Left renal pelvis (tissue), 4 donors: ENCODE measurements at regions not wholly inside any gene's neighbourhood (a gene's known extent, or its start where the extent isn't known, plus 50 kb on each side); places are given as distances from the start of the nearest gene placed in this dataset.
"Not testable (repeated sequence)": the region's sequence is repeated elsewhere in the genome, so short reads cannot be mapped to it uniquely, and the experiment has no call there.

Experiments used
- DNase-seq, 4 donors: peaks; one replicate each; pipeline ENCODE4 v3.0.0-alpha.2; 2013; ENCODE audit warnings: low read depth in 4 of 4, low spot score in 3 of 4

GRCh38 chr11:87575088-87575487, 537.4 kb downstream of the TMEM135 start:
- no peak for DNase-seq

- no peak for DNase-seq
Measured at GRCh38 chr11:87574193-87574592, 536.5 kb downstream of the TMEM135 start.

GRCh38 chr11:87573708-87574107, 536.0 kb downstream of the TMEM135 start:
- DNase-seq = no peak

GRCh38 chr11:87572881-87573280, 535.1 kb downstream of the TMEM135 start:
- no peak for DNase-seq

GRCh38 chr11:87560352-87560751, 522.6 kb downstream of the TMEM135 start:
- DNase-seq = no peak

GRCh38 chr11:87559852-87560251, 522.1 kb downstream of the TMEM135 start:
- not testable (repeated sequence) for DNase-seq

GRCh38 chr11:87555101-87555500, 517.4 kb downstream of the TMEM135 start:
- DNase-seq = no peak

- no peak for DNase-seq
Measured at GRCh38 chr11:87548797-87549196, 511.1 kb downstream of the TMEM135 start.

GRCh38 chr11:87545858-87546257, 508.1 kb downstream of the TMEM135 start:
- no peak for DNase-seq

GRCh38 chr11:87539596-87539995, 501.9 kb downstream of the TMEM135 start:
- DNase-seq = no peak

- DNase-seq = no peak
Measured at GRCh38 chr11:87536565-87536964, 498.8 kb downstream of the TMEM135 start.

GRCh38 chr11:87536016-87536415, 498.3 kb downstream of the TMEM135 start:
- no peak for DNase-seq

GRCh38 chr11:87535513-87535912, 497.8 kb downstream of the TMEM135 start:
- no peak for DNase-seq

- DNase-seq = not testable (repeated sequence)
Measured at GRCh38 chr11:87531835-87532234, 494.1 kb downstream of the TMEM135 start.

- DNase-seq = no peak
Measured at GRCh38 chr11:87529486-87529885, 491.8 kb downstream of the TMEM135 start.

- no peak for DNase-seq
Measured at GRCh38 chr11:87528752-87529151, 491.0 kb downstream of the TMEM135 start.

GRCh38 chr11:87523276-87523675, 485.5 kb downstream of the TMEM135 start:
- DNase-seq = no peak

GRCh38 chr11:87518266-87518665, 480.5 kb downstream of the TMEM135 start:
- DNase-seq = no peak

GRCh38 chr11:87517351-87517750, 479.6 kb downstream of the TMEM135 start:
- no peak for DNase-seq

GRCh38 chr11:87507722-87508121, 470.0 kb downstream of the TMEM135 start:
- DNase-seq = not testable (repeated sequence)

- DNase-seq = not testable (repeated sequence)
Measured at GRCh38 chr11:87506946-87507345, 469.2 kb downstream of the TMEM135 start.

- peak in 1 of 4 donors; percentile 3 for DNase-seq
Measured at GRCh38 chr11:87501388-87501787, 463.7 kb downstream of the TMEM135 start.

GRCh38 chr11:87494936-87495335, 457.2 kb downstream of the TMEM135 start:
- not testable (repeated sequence) for DNase-seq
